ENCODE measurements at regions not wholly inside any gene's neighbourhood (a gene's known extent, or its start where the extent isn't known, plus 50 kb on each side); places are given as distances from the start of the nearest gene placed in this dataset.

GRCh38 chr16:26901196-26901861 is 165.4 kb upstream of the C16orf82 start:
- no peak for DNase-seq (ENCODE audit: low read depth)
- TF ChIP-seq CTCF (IDR thresholded peaks at IDR 0.05; ENCODE audit: low read depth, low read length, missing control alignments) = no peak
- no peak overlapping the region for H3K4me3 ChIP-seq (ENCODE audit: low read depth, low read length)

GRCh38 chr16:26901983-26902382 is 164.7 kb upstream of the C16orf82 start:
- H3K4me3 ChIP-seq (ENCODE audit: low read depth, low read length) = no peak overlapping the region
- TF ChIP-seq CTCF (IDR thresholded peaks at IDR 0.05; ENCODE audit: low read depth, low read length, missing control alignments) = no peak
- DNase-seq (ENCODE audit: low read depth) = no peak

- no peak overlapping the region for H3K4me3 ChIP-seq (ENCODE audit: low read depth, low read length)
- DNase-seq (ENCODE audit: low read depth) = no peak
- TF ChIP-seq CTCF (IDR thresholded peaks at IDR 0.05; ENCODE audit: low read depth, low read length, missing control alignments) = no peak
These were observed 161.4 kb upstream of the C16orf82 start for GRCh38 chr16:26905336-26905735.

DNA sequence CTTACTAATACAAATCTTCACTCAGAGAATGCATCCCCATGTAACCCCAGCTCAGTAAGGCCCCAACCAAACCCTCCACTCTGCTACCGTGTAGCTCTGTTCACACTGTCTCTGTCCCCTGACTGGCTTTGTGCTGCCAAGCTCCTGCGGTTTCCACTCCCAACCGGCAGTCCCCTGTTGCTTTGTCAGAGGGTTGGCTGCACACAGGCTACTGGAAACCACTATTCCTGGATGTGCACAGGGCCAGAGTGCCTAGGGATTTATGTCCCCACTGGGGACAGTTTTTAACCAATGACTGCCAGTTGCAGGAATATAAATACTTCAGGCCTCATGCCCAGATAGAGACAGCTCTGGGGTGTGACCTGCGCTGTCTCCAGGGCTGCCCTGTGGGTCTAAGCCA is 157.1 kb upstream of the C16orf82 start:
- DNase-seq (ENCODE audit: low read depth) = no peak
- TF ChIP-seq CTCF (IDR thresholded peaks at IDR 0.05; ENCODE audit: low read depth, low read length, missing control alignments) = no peak
- H3K4me3 ChIP-seq (ENCODE audit: low read depth, low read length) = no peak overlapping the region

- H3K4me3 ChIP-seq (ENCODE audit: low read depth, low read length) = no peak overlapping the region
- DNase-seq (ENCODE audit: low read depth) = no peak
- no peak for TF ChIP-seq CTCF (IDR thresholded peaks at IDR 0.05; ENCODE audit: low read depth, low read length, missing control alignments)
These were observed 155.3 kb upstream of the C16orf82 start for GRCh38 chr16:26911436-26911835.

- DNase-seq (ENCODE audit: low read depth) = no peak
- no peak for TF ChIP-seq CTCF (IDR thresholded peaks at IDR 0.05; ENCODE audit: low read depth, low read length, missing control alignments)
- H3K4me3 ChIP-seq (ENCODE audit: low read depth, low read length) = no peak overlapping the region
These were observed 152.9 kb upstream of the C16orf82 start for GRCh38 chr16:26913851-26914250.

Data from GM12864 (cell line).